SU-DHL-6 (cell line): ENCODE measurements at regions not wholly inside any gene's neighbourhood (a gene's known extent, or its start where the extent isn't known, plus 50 kb on each side); places are given as distances from the start of the nearest gene placed in this dataset.

Source experiments
- EZH2phosphoT487 ChIP-seq: fragments of 200-600 bp; sonication (generic), shearing (Covaris generic); conservative IDR thresholded peaks from 2 replicates; pipeline ENCODE4 v1.6.1; 2018; ENCODE audit warnings: mild to moderate bottlenecking, antibody characterized with exemption, low read length, moderate library complexity, mixed read lengths
- TF ChIP-seq, protein P1 (sequence below): fragments of 200-600 bp; sonication (generic); IDR thresholded peaks from one replicate; pipeline ENCODE4 v1.5.1; 2017; ENCODE audit warnings: antibody characterized with exemption, mild to moderate bottlenecking, low read length, moderate library complexity; ENCODE audit not compliant: insufficient read depth, poor library complexity, severe bottlenecking

DNA sequence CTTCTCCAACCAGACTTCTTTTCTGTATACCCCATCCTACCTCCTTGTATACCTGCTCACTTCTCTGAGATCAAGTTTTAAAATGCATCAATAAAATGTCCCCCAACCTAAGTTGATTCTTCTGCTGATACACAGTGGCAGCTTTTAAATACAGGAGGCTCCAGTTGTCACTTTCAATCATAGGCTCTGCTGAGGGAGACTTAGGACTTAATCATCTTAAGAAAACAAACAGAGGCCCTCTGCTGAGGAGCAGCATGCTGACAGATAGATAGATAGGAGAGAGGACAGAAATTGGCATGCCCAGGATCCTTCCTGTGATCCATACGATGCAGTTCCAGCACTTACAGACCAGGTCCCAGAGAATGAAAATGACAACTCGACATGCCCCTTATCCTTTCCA lies 311.0 kb upstream of the PROX1 start:
- TF ChIP-seq, protein P1, sequence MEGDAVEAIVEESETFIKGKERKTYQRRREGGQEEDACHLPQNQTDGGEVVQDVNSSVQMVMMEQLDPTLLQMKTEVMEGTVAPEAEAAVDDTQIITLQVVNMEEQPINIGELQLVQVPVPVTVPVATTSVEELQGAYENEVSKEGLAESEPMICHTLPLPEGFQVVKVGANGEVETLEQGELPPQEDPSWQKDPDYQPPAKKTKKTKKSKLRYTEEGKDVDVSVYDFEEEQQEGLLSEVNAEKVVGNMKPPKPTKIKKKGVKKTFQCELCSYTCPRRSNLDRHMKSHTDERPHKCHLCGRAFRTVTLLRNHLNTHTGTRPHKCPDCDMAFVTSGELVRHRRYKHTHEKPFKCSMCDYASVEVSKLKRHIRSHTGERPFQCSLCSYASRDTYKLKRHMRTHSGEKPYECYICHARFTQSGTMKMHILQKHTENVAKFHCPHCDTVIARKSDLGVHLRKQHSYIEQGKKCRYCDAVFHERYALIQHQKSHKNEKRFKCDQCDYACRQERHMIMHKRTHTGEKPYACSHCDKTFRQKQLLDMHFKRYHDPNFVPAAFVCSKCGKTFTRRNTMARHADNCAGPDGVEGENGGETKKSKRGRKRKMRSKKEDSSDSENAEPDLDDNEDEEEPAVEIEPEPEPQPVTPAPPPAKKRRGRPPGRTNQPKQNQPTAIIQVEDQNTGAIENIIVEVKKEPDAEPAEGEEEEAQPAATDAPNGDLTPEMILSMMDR = no peak
- TF ChIP-seq EZH2phosphoT487 = no peak
